Mesothelial cell of epicardium (in vitro differentiated cells): ENCODE measurements at regions not wholly inside any gene's neighbourhood (a gene's known extent, or its start where the extent isn't known, plus 50 kb on each side); places are given as distances from the start of the nearest gene placed in this dataset.

Experiments used
- DNase-seq, 2 experiments: peaks; one replicate each; pipeline ENCODE4 v3.0.0; 2021; ENCODE audit warnings: low spot score in 2 of 2; ENCODE audit not compliant: unreplicated experiment in 2 of 2
- H3K27ac Mint-ChIP-seq: 2 replicates; pipeline ENCODE4 v1.8.0; 2021; ENCODE audit warnings: mixed read lengths
- H3K27me3 Mint-ChIP-seq: 2 replicates; pipeline ENCODE4 v1.8.0; 2021; ENCODE audit warnings: low read depth, mixed read lengths
- H3K36me3 Mint-ChIP-seq: 2 replicates; pipeline ENCODE4 v1.8.0; 2021; ENCODE audit warnings: mixed read lengths
- H3K4me1 Mint-ChIP-seq: 2 replicates; pipeline ENCODE4 v1.8.0; 2021; ENCODE audit warnings: mixed read lengths
- H3K4me3 Mint-ChIP-seq: 2 replicates; pipeline ENCODE4 v1.8.0; 2021; ENCODE audit warnings: mild to moderate bottlenecking, moderate library complexity, mixed read lengths
- H3K9me3 Mint-ChIP-seq: 2 replicates; pipeline ENCODE4 v1.8.0; 2021; ENCODE audit warnings: mixed read lengths
- CTCF ChIP-seq: fragments of 200-600 bp; sonication (generic); IDR thresholded peaks from one replicate; pipeline ENCODE4 v1.5.0; 2021; ENCODE audit warnings: antibody characterized with exemption; ENCODE audit not compliant: unreplicated experiment

GRCh38 chr3:59540241-59540640, 490.4 kb upstream of the CFAP20DC start:
- Mint-ChIP-seq H3K36me3 (no peaks in the 10 kb centered on the region), H3K4me1 (peaks cover 8% of the 10 kb centered on the region), H3K9me3 (no peaks in the 10 kb centered on the region), H3K27me3 (peaks cover 9% of the 10 kb centered on the region), H3K27ac (no peak overlapping the region), H3K4me3 (no peak overlapping the region)
- TF ChIP-seq CTCF = no peak
- no peak for DNase-seq

GRCh38 chr3:59538753-59539432, 489.1 kb upstream of the CFAP20DC start:
- no peak for TF ChIP-seq CTCF
- DNase-seq = no peak
- H3K9me3 Mint-ChIP-seq = no peaks in the 10 kb centered on the region
- H3K36me3 Mint-ChIP-seq = no peaks in the 10 kb centered on the region
- peaks cover 11% of the 10 kb centered on the region for H3K4me1 Mint-ChIP-seq
- no peak overlapping the region for H3K27ac Mint-ChIP-seq
- peaks cover 9% of the 10 kb centered on the region for H3K27me3 Mint-ChIP-seq
- no peak overlapping the region for H3K4me3 Mint-ChIP-seq

- H3K4me1 Mint-ChIP-seq = peaks cover 29% of the 10 kb centered on the region
- H3K9me3 Mint-ChIP-seq = no peaks in the 10 kb centered on the region
- H3K4me3 Mint-ChIP-seq = no peak overlapping the region
- H3K27me3 Mint-ChIP-seq = peaks cover 9% of the 10 kb centered on the region
- H3K27ac Mint-ChIP-seq = no peak overlapping the region
- no peak for DNase-seq
- no peak for TF ChIP-seq CTCF
- no peaks in the 10 kb centered on the region for H3K36me3 Mint-ChIP-seq
These were observed 486.0 kb upstream of the CFAP20DC start for GRCh38 chr3:59535791-59536221.

GRCh38 chr3:59531994-59532393, 482.2 kb upstream of the CFAP20DC start:
- Mint-ChIP-seq H3K27me3 (peaks cover 21% of the 10 kb centered on the region), H3K9me3 (no peaks in the 10 kb centered on the region), H3K4me1 (peaks cover 30% of the 10 kb centered on the region), H3K4me3 (no peak overlapping the region), H3K36me3 (no peaks in the 10 kb centered on the region), H3K27ac (no peak overlapping the region)
- no peak for TF ChIP-seq CTCF
- no peak for DNase-seq

- Mint-ChIP-seq H3K27me3 (peaks cover 26% of the 10 kb centered on the region), H3K4me3 (no peak overlapping the region), H3K9me3 (peaks cover 2% of the 10 kb centered on the region), H3K36me3 (no peaks in the 10 kb centered on the region), H3K27ac (no peak overlapping the region), H3K4me1 (peaks cover 30% of the 10 kb centered on the region)
- DNase-seq = no peak
- TF ChIP-seq CTCF = no peak
These were observed 481.4 kb upstream of the CFAP20DC start for GRCh38 chr3:59531066-59531745.
